Ishikawa (cell line): ENCODE measurements at regions not wholly inside any gene's neighbourhood (a gene's known extent, or its start where the extent isn't known, plus 50 kb on each side); places are given as distances from the start of the nearest gene placed in this dataset.

Source experiments
- CEBPB ChIP-seq: IDR thresholded peaks from 2 replicates; pipeline ENCODE4 v1.6.1; 2012
- CREB1 ChIP-seq: IDR thresholded peaks from 2 replicates; pipeline ENCODE4 v1.6.1; 2012; ENCODE audit warnings: low read depth
- EGR1 ChIP-seq: IDR thresholded peaks from 2 replicates; pipeline ENCODE4 v1.6.1; 2012
- EP300 ChIP-seq: IDR thresholded peaks from 2 replicates; pipeline ENCODE4 v1.6.1; 2012; ENCODE audit warnings: borderline replicate concordance
- FOXM1 ChIP-seq: IDR thresholded peaks from 2 replicates; pipeline ENCODE4 v1.6.1; 2012; ENCODE audit warnings: low read depth, borderline replicate concordance
- MAX ChIP-seq: IDR thresholded peaks from 2 replicates; pipeline ENCODE4 v1.6.1; 2012
- NFIC ChIP-seq: IDR thresholded peaks from 2 replicates; pipeline ENCODE4 v1.6.1; 2012
- RAD21 ChIP-seq: IDR thresholded peaks from 2 replicates; pipeline ENCODE4 v1.6.1; 2012; ENCODE audit warnings: low read depth
- REST ChIP-seq: IDR thresholded peaks from 2 replicates; pipeline ENCODE4 v1.6.1; 2012; ENCODE audit warnings: low read depth, mild to moderate bottlenecking
- TAF1 ChIP-seq: IDR thresholded peaks from 2 replicates; pipeline ENCODE4 v1.6.1; 2012; ENCODE audit warnings: low read depth, mild to moderate bottlenecking
- TCF12 ChIP-seq: IDR thresholded peaks from 2 replicates; pipeline ENCODE4 v1.6.1; 2012; ENCODE audit warnings: low read depth
- TEAD4 ChIP-seq: IDR thresholded peaks from 2 replicates; pipeline ENCODE4 v1.6.1; 2012
- USF1 ChIP-seq: IDR thresholded peaks from 2 replicates; pipeline ENCODE4 v1.6.1; 2012
- YY1 ChIP-seq: IDR thresholded peaks from 2 replicates; pipeline ENCODE4 v1.6.1; 2012; ENCODE audit warnings: low read depth
- ZBTB7A ChIP-seq: IDR thresholded peaks from 2 replicates; pipeline ENCODE4 v1.6.1; 2012; ENCODE audit warnings: low read depth

GRCh38 chr18:23336101-23336500, 117.0 kb upstream of the RIOK3 start:
- TF ChIP-seq MAX, result no peak
- TF ChIP-seq TCF12, result no peak

GRCh38 chr18:23337599-23338444, 115.3 kb upstream of the RIOK3 start:
- TF ChIP-seq MAX (no peak), EGR1 (no peak), YY1 (no peak), FOXM1 (no peak), TCF12 (no peak), NFIC (no peak), ZBTB7A (no peak), RAD21 (no peak), TAF1 (no peak), REST (no peak)

- no peak for TF ChIP-seq CEBPB
- no peak for TF ChIP-seq EGR1
- no peak for TF ChIP-seq TEAD4
- no peak for TF ChIP-seq YY1
- no peak for TF ChIP-seq RAD21
Measured at GRCh38 chr18:23340661-23341060, 112.4 kb upstream of the RIOK3 start.

GRCh38 chr18:23341383-23341782, 111.7 kb upstream of the RIOK3 start:
- TF ChIP-seq TAF1 (no peak), REST (no peak), MAX (no peak), FOXM1 (no peak), EP300 (no peak), USF1 (no peak), ZBTB7A (no peak), TCF12 (no peak), CREB1 (no peak), NFIC (no peak), TEAD4 (no peak), RAD21 (no peak), YY1 (no peak), EGR1 (no peak), CEBPB (no peak)

GRCh38 chr18:23341983-23342382, 111.1 kb upstream of the RIOK3 start:
- TF ChIP-seq YY1 (no peak), CREB1 (no peak), USF1 (no peak), REST (no peak), MAX (no peak), TAF1 (no peak), RAD21 (no peak), EP300 (no peak), TCF12 (no peak), NFIC (no peak), EGR1 (no peak), ZBTB7A (no peak)
